ENCODE measurements at regions not wholly inside any gene's neighbourhood (a gene's known extent, or its start where the extent isn't known, plus 50 kb on each side); places are given as distances from the start of the nearest gene placed in this dataset.
A peak's percentile ranks its signal among the peaks of the same experiment; 100 is the strongest.

- Histone ChIP-seq H3K27me3 (no peaks in the 10 kb centered on the region), H3K36me3 (no peaks in the 10 kb centered on the region), H3K9me3 (no peaks in the 10 kb centered on the region), H3K27ac (no peak overlapping the region), H3K4me1 (no peaks in the 10 kb centered on the region), H3K4me3 (no peak overlapping the region)
- intact Hi-C loops (cut with DNase I) = no loop called here
- peak in 1 of 2 donors; percentile 35 for DNase-seq (ENCODE audit: low spot score in 2 of 2)
- TF ChIP-seq CTCF (IDR thresholded peaks at IDR 0.05) = no peak
These were observed 101.8 kb upstream of the AGAP1 start for GRCh38 chr2:235391921-235392615.

GRCh38 chr2:235394278-235394828, 99.5 kb upstream of the AGAP1 start:
- H3K4me1 ChIP-seq = no peaks in the 10 kb centered on the region

GRCh38 chr2:235396071-235396846, 97.6 kb upstream of the AGAP1 start:
- Histone ChIP-seq H3K36me3 (no peaks in the 10 kb centered on the region), H3K27me3 (no peaks in the 10 kb centered on the region), H3K4me1 (no peaks in the 10 kb centered on the region), H3K4me3 (no peak overlapping the region), H3K27ac (no peak overlapping the region), H3K9me3 (no peaks in the 10 kb centered on the region)
- TF ChIP-seq CTCF (IDR thresholded peaks at IDR 0.05) = no peak
- intact Hi-C loops (cut with DNase I) = no loop called here
- no peak for DNase-seq (ENCODE audit: low spot score in 2 of 2)

More at GRCh38 chr2:235394278-235394828, 99.5 kb upstream of the AGAP1 start:
- no peaks in the 10 kb centered on the region for H3K27me3 ChIP-seq
- intact Hi-C loops (cut with DNase I) = no loop called here
- no peak for TF ChIP-seq CTCF (IDR thresholded peaks at IDR 0.05)
- H3K9me3 ChIP-seq = no peaks in the 10 kb centered on the region
- H3K36me3 ChIP-seq = no peaks in the 10 kb centered on the region
- no peak overlapping the region for H3K4me3 ChIP-seq
- H3K27ac ChIP-seq = no peak overlapping the region
- DNase-seq (ENCODE audit: low spot score in 2 of 2) = peak in 1 of 2 donors; percentile 30

- no peaks in the 10 kb centered on the region for H3K36me3 ChIP-seq
- H3K9me3 ChIP-seq = no peaks in the 10 kb centered on the region
- H3K27me3 ChIP-seq = no peaks in the 10 kb centered on the region
- intact Hi-C loops (cut with DNase I) = no loop called here
- H3K4me1 ChIP-seq = no peaks in the 10 kb centered on the region
- H3K27ac ChIP-seq = no peak overlapping the region
- no peak overlapping the region for H3K4me3 ChIP-seq
- no peak for TF ChIP-seq CTCF (IDR thresholded peaks at IDR 0.05)
- DNase-seq (ENCODE audit: low spot score in 2 of 2) = no peak
These were observed 95.5 kb upstream of the AGAP1 start for GRCh38 chr2:235398321-235398720.

GRCh38 chr2:235399895-235400294, 93.9 kb upstream of the AGAP1 start:
- H3K36me3 ChIP-seq = no peaks in the 10 kb centered on the region
- H3K4me3 ChIP-seq = no peak overlapping the region
- H3K27ac ChIP-seq = no peak overlapping the region
- no peak for DNase-seq (ENCODE audit: low spot score in 2 of 2)
- no peaks in the 10 kb centered on the region for H3K9me3 ChIP-seq
- intact Hi-C loops (cut with DNase I) = no loop called here
- H3K4me1 ChIP-seq = no peaks in the 10 kb centered on the region
- H3K27me3 ChIP-seq = no peaks in the 10 kb centered on the region
- no peak for TF ChIP-seq CTCF (IDR thresholded peaks at IDR 0.05)
